WTC11 (cell line): ENCODE measurements at regions not wholly inside any gene's neighbourhood (a gene's known extent, or its start where the extent isn't known, plus 50 kb on each side); places are given as distances from the start of the nearest gene placed in this dataset.

Experiments used
- ATAC-seq: fragments of 200-7000 bp; cut with Tn5 transposase; 2 replicates; pipeline ENCODE4 v1.10.0; 2021; ENCODE audit warnings: mild to moderate bottlenecking, moderate library complexity
- CTCF ChIA-PET: fragments of 300-600 bp; sonication (Branson Sonifier 250); formaldehyde crosslinking; loops from one replicate; lab custom pipeline; 2021; ENCODE audit warnings: antibody characterized with exemption; lab: Charles Lee
- POLR2A ChIA-PET: fragments of 350-600 bp; sonication (Branson Sonifier 250); formaldehyde crosslinking; loops from one replicate; lab custom pipeline; 2021; ENCODE audit warnings: antibody characterized with exemption; lab: Charles Lee
- DNase-seq: peaks from one replicate; pipeline ENCODE4 v3.0.0; 2021; ENCODE audit warnings: low spot score
- H3K27ac Mint-ChIP-seq: 2 replicates; pipeline ENCODE4 v1.8.0; 2021; ENCODE audit warnings: mixed read lengths
- H3K27me3 Mint-ChIP-seq: 2 replicates; pipeline ENCODE4 v1.8.0; 2021; ENCODE audit warnings: low read depth, mild to moderate bottlenecking, moderate library complexity, mixed read lengths
- H3K36me3 Mint-ChIP-seq: 2 replicates; pipeline ENCODE4 v1.8.0; 2021; ENCODE audit warnings: mixed read lengths
- H3K4me1 Mint-ChIP-seq: 2 replicates; pipeline ENCODE4 v1.8.0; 2022; ENCODE audit warnings: mixed read lengths
- H3K4me3 Mint-ChIP-seq: 2 replicates; pipeline ENCODE4 v1.8.0; 2021; ENCODE audit warnings: mild to moderate bottlenecking, moderate library complexity, mixed read lengths
- H3K9me3 Mint-ChIP-seq: 2 replicates; pipeline ENCODE4 v1.8.0; 2021; ENCODE audit warnings: mixed read lengths
- FOXJ3 ChIP-seq: sonication (generic); formaldehyde crosslinking; IDR thresholded peaks from 2 replicates; pipeline ENCODE4 v1.9.0; 2021; ENCODE audit warnings: missing genetic modification reagents, mild to moderate bottlenecking, borderline replicate concordance
- FOXP1 ChIP-seq: sonication (generic); formaldehyde crosslinking; IDR thresholded peaks from 2 replicates; pipeline ENCODE4 v1.8.0; 2022; ENCODE audit warnings: missing genetic modification reagents, mild to moderate bottlenecking, moderate library complexity, borderline replicate concordance
- HMGA2 ChIP-seq: fragments of 250-450 bp; sonication (Bioruptor Pico); IDR thresholded peaks from 2 replicates; pipeline ENCODE4 v1.4.0; 2021; ENCODE audit warnings: mild to moderate bottlenecking, moderate library complexity
- JAZF1 ChIP-seq: fragments of 250-450 bp; sonication (Bioruptor Pico); IDR thresholded peaks from 2 replicates; pipeline ENCODE4 v1.9.0; 2021; ENCODE audit warnings: moderate library complexity, mild to moderate bottlenecking, inconsistent platforms
- JUN ChIP-seq: sonication (generic); formaldehyde crosslinking; IDR thresholded peaks from 2 replicates; pipeline ENCODE4 v1.8.0; 2023; ENCODE audit warnings: mild to moderate bottlenecking, missing genetic modification reagents
- NFATC4 ChIP-seq: fragments of 250-450 bp; sonication (Bioruptor Pico); IDR thresholded peaks from 2 replicates; pipeline ENCODE4 v1.9.0; 2021; ENCODE audit warnings: mild to moderate bottlenecking
- NFE2L1 ChIP-seq: sonication (generic); formaldehyde crosslinking; IDR thresholded peaks from 2 replicates; pipeline ENCODE4 v1.8.1; 2023; ENCODE audit warnings: missing genetic modification reagents
- NR3C1 ChIP-seq: sonication (generic); formaldehyde crosslinking; conservative IDR thresholded peaks from 2 replicates; pipeline ENCODE4 v1.8.1; 2023; ENCODE audit warnings: low read depth, mild to moderate bottlenecking, missing genetic modification reagents
- PRRX2 ChIP-seq: fragments of 250-450 bp; sonication (Bioruptor Pico); IDR thresholded peaks from 2 replicates; pipeline ENCODE4 v1.8.0; 2021; ENCODE audit warnings: mild to moderate bottlenecking
- RELA ChIP-seq: sonication (generic); formaldehyde crosslinking; IDR thresholded peaks from 2 replicates; pipeline ENCODE4 v1.8.1; 2022; ENCODE audit warnings: missing genetic modification reagents, mild to moderate bottlenecking, borderline replicate concordance
- RORB ChIP-seq: fragments of 250-450 bp; sonication (Bioruptor Pico); IDR thresholded peaks from 2 replicates; pipeline ENCODE4 v1.9.0; 2021; ENCODE audit warnings: mild to moderate bottlenecking
- SP1 ChIP-seq: sonication (generic); formaldehyde crosslinking; conservative IDR thresholded peaks from 2 replicates; pipeline ENCODE4 v1.8.1; 2022; ENCODE audit warnings: missing genetic modification reagents
- TP53 ChIP-seq: sonication (generic); formaldehyde crosslinking; IDR thresholded peaks from 2 replicates; pipeline ENCODE4 v1.8.1; 2023; ENCODE audit warnings: mild to moderate bottlenecking, missing genetic modification reagents
- ZBTB21 ChIP-seq: sonication (generic); formaldehyde crosslinking; IDR thresholded peaks from 2 replicates; pipeline ENCODE4 v1.8.1; 2023; ENCODE audit warnings: mild to moderate bottlenecking, missing genetic modification reagents, borderline replicate concordance
- ZNF263 ChIP-seq: sonication (generic); formaldehyde crosslinking; IDR thresholded peaks from 2 replicates; pipeline ENCODE4 v1.8.1; 2022; ENCODE audit warnings: low read depth, mild to moderate bottlenecking, moderate library complexity, missing genetic modification reagents
- ZNF396 ChIP-seq: fragments of 250-450 bp; sonication (Bioruptor Pico); IDR thresholded peaks from 2 replicates; pipeline ENCODE4 v1.8.0; 2021; ENCODE audit warnings: mild to moderate bottlenecking, moderate library complexity, borderline replicate concordance
- ZNF416 ChIP-seq: fragments of 250-450 bp; sonication (Bioruptor Pico); IDR thresholded peaks from 2 replicates; pipeline ENCODE4 v1.9.0; 2021; ENCODE audit warnings: mild to moderate bottlenecking, inconsistent platforms
- TF ChIP-seq, protein P1 (sequence below): sonication (generic); formaldehyde crosslinking; IDR thresholded peaks from 2 replicates; pipeline ENCODE4 v1.8.0; 2022; ENCODE audit warnings: mild to moderate bottlenecking, missing genetic modification reagents
- TF ChIP-seq, protein P2 (sequence below): sonication (generic); formaldehyde crosslinking; IDR thresholded peaks from 2 replicates; pipeline ENCODE4 v1.8.0; 2023; ENCODE audit warnings: missing genetic modification reagents
- TF ChIP-seq, protein P3 (sequence below): sonication (generic); formaldehyde crosslinking; IDR thresholded peaks from 2 replicates; pipeline ENCODE4 v1.8.1; 2023; ENCODE audit warnings: mild to moderate bottlenecking, moderate library complexity, missing genetic modification reagents
- TF ChIP-seq, protein P4 (sequence below): sonication (generic); formaldehyde crosslinking; IDR thresholded peaks from 2 replicates; pipeline ENCODE4 v1.8.0; 2022; ENCODE audit warnings: missing genetic modification reagents

DNA sequence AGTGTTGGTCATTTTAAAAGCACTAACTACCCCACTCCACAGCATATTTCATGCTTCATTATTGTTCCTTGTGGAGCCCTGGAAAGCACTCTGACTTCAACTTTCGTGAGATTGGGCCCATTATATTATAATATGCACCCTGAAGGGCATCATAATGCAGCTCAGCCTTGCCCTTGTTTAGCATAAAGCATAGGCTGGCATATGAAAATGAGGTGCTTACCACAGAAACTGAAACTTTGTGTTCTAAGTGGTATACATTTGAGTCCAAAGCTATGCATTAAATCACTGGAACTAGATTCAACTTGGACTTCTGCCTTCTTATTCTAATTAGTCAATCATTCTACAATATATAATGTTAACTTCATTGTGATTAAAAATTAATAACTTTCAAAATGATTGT, 1027.9 kb downstream of the STIM2 start (continued):
- no peak for TF ChIP-seq ZNF396 (CRISPR knock-in tag)

DNA sequence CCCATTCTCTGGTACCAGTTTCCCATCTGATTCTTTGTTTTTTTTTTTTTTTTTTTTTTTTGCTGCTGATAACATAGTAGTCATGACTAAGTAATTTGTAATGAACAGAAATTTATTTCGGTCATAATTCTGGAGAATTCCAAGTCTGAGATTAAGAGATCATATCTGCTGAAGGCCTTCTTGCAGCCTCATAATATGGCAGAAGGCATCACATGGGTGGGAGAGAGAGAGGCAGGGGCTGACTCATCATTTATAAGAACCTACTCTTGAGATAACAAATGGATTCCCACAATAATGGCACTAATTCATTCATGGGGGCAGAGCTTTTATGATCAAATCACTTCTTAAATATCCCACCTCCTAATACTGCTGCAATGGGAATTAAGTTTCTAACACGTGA, 1034.3 kb downstream of the STIM2 start:
- no peak for ATAC-seq
- Mint-ChIP-seq H3K27me3 (no peaks in the 10 kb centered on the region), H3K9me3 (peaks cover 24% of the 10 kb centered on the region), H3K4me1 (peaks cover 12% of the 10 kb centered on the region), H3K4me3 (no peak overlapping the region), H3K27ac (no peak overlapping the region), H3K36me3 (peaks cover 13% of the 10 kb centered on the region; the same call in 1 of the 2 replicates)
- POLR2A ChIA-PET = no interaction called here
- TF ChIP-seq RELA (CRISPR knock-in tag) (no peak), NFE2L1 (CRISPR knock-in tag) (no peak), HMGA2 (CRISPR knock-in tag) (no peak), ZBTB21 (no peak), JUN (CRISPR knock-in tag) (no peak), NR3C1 (CRISPR knock-in tag) (no peak), ZNF416 (CRISPR knock-in tag) (no peak), RORB (CRISPR knock-in tag) (no peak), JAZF1 (CRISPR knock-in tag) (no peak), SP1 (CRISPR knock-in tag) (no peak), TP53 (CRISPR knock-in tag) (no peak), PRRX2 (CRISPR knock-in tag) (no peak), FOXJ3 (CRISPR knock-in tag) (no peak), ZNF263 (CRISPR knock-in tag) (no peak)
- TF ChIP-seq, protein P1, sequence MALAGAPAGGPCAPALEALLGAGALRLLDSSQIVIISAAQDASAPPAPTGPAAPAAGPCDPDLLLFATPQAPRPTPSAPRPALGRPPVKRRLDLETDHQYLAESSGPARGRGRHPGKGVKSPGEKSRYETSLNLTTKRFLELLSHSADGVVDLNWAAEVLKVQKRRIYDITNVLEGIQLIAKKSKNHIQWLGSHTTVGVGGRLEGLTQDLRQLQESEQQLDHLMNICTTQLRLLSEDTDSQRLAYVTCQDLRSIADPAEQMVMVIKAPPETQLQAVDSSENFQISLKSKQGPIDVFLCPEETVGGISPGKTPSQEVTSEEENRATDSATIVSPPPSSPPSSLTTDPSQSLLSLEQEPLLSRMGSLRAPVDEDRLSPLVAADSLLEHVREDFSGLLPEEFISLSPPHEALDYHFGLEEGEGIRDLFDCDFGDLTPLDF (CRISPR knock-in tag) = no peak
- TF ChIP-seq, protein P2, sequence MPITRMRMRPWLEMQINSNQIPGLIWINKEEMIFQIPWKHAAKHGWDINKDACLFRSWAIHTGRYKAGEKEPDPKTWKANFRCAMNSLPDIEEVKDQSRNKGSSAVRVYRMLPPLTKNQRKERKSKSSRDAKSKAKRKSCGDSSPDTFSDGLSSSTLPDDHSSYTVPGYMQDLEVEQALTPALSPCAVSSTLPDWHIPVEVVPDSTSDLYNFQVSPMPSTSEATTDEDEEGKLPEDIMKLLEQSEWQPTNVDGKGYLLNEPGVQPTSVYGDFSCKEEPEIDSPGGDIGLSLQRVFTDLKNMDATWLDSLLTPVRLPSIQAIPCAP = no peak
- TF ChIP-seq, protein P3, sequence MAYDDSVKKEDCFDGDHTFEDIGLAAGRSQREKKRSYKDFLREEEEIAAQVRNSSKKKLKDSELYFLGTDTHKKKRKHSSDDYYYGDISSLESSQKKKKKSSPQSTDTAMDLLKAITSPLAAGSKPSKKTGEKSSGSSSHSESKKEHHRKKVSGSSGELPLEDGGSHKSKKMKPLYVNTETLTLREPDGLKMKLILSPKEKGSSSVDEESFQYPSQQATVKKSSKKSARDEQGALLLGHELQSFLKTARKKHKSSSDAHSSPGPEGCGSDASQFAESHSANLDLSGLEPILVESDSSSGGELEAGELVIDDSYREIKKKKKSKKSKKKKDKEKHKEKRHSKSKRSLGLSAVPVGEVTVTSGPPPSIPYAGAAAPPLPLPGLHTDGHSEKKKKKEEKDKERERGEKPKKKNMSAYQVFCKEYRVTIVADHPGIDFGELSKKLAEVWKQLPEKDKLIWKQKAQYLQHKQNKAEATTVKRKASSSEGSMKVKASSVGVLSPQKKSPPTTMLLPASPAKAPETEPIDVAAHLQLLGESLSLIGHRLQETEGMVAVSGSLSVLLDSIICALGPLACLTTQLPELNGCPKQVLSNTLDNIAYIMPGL (CRISPR knock-in tag) = no peak
- TF ChIP-seq, protein P4, sequence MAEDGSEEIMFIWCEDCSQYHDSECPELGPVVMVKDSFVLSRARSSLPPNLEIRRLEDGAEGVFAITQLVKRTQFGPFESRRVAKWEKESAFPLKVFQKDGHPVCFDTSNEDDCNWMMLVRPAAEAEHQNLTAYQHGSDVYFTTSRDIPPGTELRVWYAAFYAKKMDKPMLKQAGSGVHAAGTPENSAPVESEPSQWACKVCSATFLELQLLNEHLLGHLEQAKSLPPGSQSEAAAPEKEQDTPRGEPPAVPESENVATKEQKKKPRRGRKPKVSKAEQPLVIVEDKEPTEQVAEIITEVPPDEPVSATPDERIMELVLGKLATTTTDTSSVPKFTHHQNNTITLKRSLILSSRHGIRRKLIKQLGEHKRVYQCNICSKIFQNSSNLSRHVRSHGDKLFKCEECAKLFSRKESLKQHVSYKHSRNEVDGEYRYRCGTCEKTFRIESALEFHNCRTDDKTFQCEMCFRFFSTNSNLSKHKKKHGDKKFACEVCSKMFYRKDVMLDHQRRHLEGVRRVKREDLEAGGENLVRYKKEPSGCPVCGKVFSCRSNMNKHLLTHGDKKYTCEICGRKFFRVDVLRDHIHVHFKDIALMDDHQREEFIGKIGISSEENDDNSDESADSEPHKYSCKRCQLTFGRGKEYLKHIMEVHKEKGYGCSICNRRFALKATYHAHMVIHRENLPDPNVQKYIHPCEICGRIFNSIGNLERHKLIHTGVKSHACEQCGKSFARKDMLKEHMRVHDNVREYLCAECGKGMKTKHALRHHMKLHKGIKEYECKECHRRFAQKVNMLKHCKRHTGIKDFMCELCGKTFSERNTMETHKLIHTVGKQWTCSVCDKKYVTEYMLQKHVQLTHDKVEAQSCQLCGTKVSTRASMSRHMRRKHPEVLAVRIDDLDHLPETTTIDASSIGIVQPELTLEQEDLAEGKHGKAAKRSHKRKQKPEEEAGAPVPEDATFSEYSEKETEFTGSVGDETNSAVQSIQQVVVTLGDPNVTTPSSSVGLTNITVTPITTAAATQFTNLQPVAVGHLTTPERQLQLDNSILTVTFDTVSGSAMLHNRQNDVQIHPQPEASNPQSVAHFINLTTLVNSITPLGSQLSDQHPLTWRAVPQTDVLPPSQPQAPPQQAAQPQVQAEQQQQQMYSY = no peak
- TF ChIP-seq, all 79 proteins: peak for 0
- CTCF ChIA-PET = no interaction called here
- no peak for DNase-seq

DNA sequence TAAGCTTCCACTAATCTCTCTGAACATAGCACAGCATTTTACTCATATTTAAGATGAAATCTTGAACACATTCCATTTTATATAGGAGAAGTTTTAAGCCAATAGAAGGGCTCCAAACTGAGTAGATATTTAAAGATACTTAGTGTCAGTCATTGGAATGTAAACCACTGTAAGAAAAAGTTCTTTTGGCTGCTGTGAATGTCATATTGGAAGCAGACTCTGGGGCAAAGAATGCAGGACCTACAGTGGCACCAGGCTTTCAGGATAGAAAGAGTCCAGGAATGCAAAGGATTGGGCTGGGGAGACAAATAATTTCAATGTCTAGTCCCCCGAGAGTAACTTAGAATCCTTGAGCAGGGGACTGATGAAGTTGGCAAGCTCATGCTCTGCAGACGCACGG, 1047.7 kb downstream of the STIM2 start:
- H3K27ac Mint-ChIP-seq = no peak overlapping the region
- ATAC-seq (no peak), DNase-seq (no peak)
- CTCF ChIA-PET = no interaction called here
- no peaks in the 10 kb centered on the region for H3K27me3 Mint-ChIP-seq
- no peak overlapping the region for H3K4me3 Mint-ChIP-seq
- POLR2A ChIA-PET = no interaction called here
- H3K4me1 Mint-ChIP-seq = peaks cover 10% of the 10 kb centered on the region
- H3K9me3 Mint-ChIP-seq = no peaks in the 10 kb centered on the region
- H3K36me3 Mint-ChIP-seq = no peaks in the 10 kb centered on the region
- no peak for TF ChIP-seq FOXP1 (CRISPR knock-in tag)
- TF ChIP-seq NFATC4 = no peak
